ENCODE measurements at regions not wholly inside any gene's neighbourhood (a gene's known extent, or its start where the extent isn't known, plus 50 kb on each side); places are given as distances from the start of the nearest gene placed in this dataset.

DNA sequence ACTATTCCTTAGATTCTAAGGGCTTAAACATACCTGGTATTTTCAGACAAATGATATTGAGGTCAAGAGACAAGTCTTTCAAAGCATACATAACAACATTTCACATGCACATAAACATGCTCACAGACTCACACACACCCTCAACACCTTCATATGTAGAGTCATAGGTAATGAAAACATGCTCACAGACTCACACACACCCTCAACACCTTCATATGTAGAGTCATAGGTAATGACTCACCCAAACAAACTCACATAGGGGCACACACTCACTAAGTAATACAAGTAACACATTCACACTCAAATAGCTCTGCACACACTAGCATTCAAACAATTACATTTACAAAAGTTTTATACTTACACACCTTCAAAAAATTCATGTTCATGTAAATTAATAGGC lies 975.5 kb downstream of the TMEM121 start:
- no peaks in the 10 kb centered on the region for H3K27me3 ChIP-seq (ENCODE audit: control insufficient read depth in 2 of 2, insufficient read depth in 2 of 2, low read length in 2 of 2)
- intact Hi-C loops (cut with micrococcal nuclease) (no loop called here), dilution Hi-C loops (cut with MboI; ENCODE audit: extremely low pct_ligation_motif_present, low sequenced_read_pairs) (no loop called here)
- no peak overlapping the region for H3K4me2 ChIP-seq (ENCODE audit: insufficient read depth, low read length)
- no TSS peak for BruUV-seq (replicated peaks)
- TF ChIP-seq EZH2 (IDR thresholded peaks at IDR 0.05; ENCODE audit: borderline replicate concordance, low read depth, low read length, severe bottlenecking) (no peak), MYC (IDR thresholded peaks at IDR 0.05; ENCODE audit: low read depth, low read length) (no peak), GATA2 (IDR thresholded peaks at IDR 0.05; ENCODE audit: insufficient read depth, insufficient read length, low read depth, low read length) (no peak), JUN (IDR thresholded peaks at IDR 0.05; ENCODE audit: borderline replicate concordance, insufficient read depth, insufficient read length, low read depth) (no peak), POLR2AphosphoS5 (IDR thresholded peaks at IDR 0.05; ENCODE audit: insufficient read depth, low read depth, low read length) (no peak), FOS (IDR thresholded peaks at IDR 0.05; ENCODE audit: borderline replicate concordance, insufficient read depth, low read length) (no peak), POLR2A (IDR thresholded peaks at IDR 0.05; ENCODE audit: low read depth, low read length) (no peak)
- TF ChIP-seq, protein P1, sequence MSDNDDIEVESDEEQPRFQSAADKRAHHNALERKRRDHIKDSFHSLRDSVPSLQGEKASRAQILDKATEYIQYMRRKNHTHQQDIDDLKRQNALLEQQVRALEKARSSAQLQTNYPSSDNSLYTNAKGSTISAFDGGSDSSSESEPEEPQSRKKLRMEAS (IDR thresholded peaks at IDR 0.05; ENCODE audit: insufficient read depth, insufficient read length), result no peak
- TF ChIP-seq, protein P2, sequence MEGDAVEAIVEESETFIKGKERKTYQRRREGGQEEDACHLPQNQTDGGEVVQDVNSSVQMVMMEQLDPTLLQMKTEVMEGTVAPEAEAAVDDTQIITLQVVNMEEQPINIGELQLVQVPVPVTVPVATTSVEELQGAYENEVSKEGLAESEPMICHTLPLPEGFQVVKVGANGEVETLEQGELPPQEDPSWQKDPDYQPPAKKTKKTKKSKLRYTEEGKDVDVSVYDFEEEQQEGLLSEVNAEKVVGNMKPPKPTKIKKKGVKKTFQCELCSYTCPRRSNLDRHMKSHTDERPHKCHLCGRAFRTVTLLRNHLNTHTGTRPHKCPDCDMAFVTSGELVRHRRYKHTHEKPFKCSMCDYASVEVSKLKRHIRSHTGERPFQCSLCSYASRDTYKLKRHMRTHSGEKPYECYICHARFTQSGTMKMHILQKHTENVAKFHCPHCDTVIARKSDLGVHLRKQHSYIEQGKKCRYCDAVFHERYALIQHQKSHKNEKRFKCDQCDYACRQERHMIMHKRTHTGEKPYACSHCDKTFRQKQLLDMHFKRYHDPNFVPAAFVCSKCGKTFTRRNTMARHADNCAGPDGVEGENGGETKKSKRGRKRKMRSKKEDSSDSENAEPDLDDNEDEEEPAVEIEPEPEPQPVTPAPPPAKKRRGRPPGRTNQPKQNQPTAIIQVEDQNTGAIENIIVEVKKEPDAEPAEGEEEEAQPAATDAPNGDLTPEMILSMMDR (IDR thresholded peaks at IDR 0.05; ENCODE audit: extremely low read depth in 1 of 2, insufficient read depth in 1 of 2, low read depth in 1 of 2, low read length in 2 of 2), result no peak
- no peaks in the 10 kb centered on the region for H3K79me2 ChIP-seq (ENCODE audit: control insufficient read depth, insufficient read depth, low read length)
- H3K36me3 ChIP-seq (ENCODE audit: control insufficient read depth in 2 of 2, extremely low read depth in 1 of 2, insufficient read depth in 2 of 2, low read length in 2 of 2), result no peaks in the 10 kb centered on the region
- no peak for FAIRE-seq
- H3K27ac ChIP-seq (ENCODE audit: insufficient read depth, low read depth, low read length), result no peak overlapping the region
- H3K9ac ChIP-seq (replicated peaks; ENCODE audit: extremely low read depth, insufficient read depth, low read length), result no peak overlapping the region
- POLR2A ChIA-PET, result no interaction called here
- no peak for DNase-seq (ENCODE audit: low read depth, low spot score)
- no peak overlapping the region for H3K4me3 ChIP-seq (replicated peaks in 1 of 3; ENCODE audit: insufficient read depth in 1 of 3, low read depth in 1 of 3, low read length in 3 of 3)
- H3K4me1 ChIP-seq (ENCODE audit: control insufficient read depth, extremely low read depth, insufficient read depth, low read length), result no peaks in the 10 kb centered on the region
- peaks cover 8% of the 10 kb centered on the region for H3K9me3 ChIP-seq (replicated peaks; ENCODE audit: control insufficient read depth, insufficient read depth, low read length)
- H3K9me1 ChIP-seq (replicated peaks; ENCODE audit: control insufficient read depth, extremely low read depth, insufficient read depth, low read length), result no peaks in the 10 kb centered on the region
- CTCF ChIA-PET, result no interaction called here
- no peak overlapping the region for H2AFZ ChIP-seq (ENCODE audit: low read depth, low read length)
- H4K20me1 ChIP-seq (replicated peaks; ENCODE audit: control insufficient read depth, extremely low read depth, insufficient read depth, low read length), result no peaks in the 10 kb centered on the region

All from endothelial cell of umbilical vein (primary cell).